Stomach (tissue), 8 donors: ENCODE measurements at regions not wholly inside any gene's neighbourhood (a gene's known extent, or its start where the extent isn't known, plus 50 kb on each side); places are given as distances from the start of the nearest gene placed in this dataset.

Source experiments
- DNase-seq, 2 donors: peaks; one replicate each; pipeline versions ENCODE4 v3.0.0 to v3.0.0-alpha.2; 2013 to 2019
- H3K27ac ChIP-seq, 5 donors: fragments of 200-600 bp in 4 of 5; sonication (generic) in 4 of 5; one replicate each; pipeline ENCODE4 v1.5.1; 2013 to 2019; ENCODE audit warnings: mild to moderate bottlenecking in 1 of 5, moderate library complexity in 1 of 5
- H3K27me3 ChIP-seq, 3 donors: fragments of 200-600 bp; sonication (generic); one replicate each; pipeline ENCODE4 v1.5.1; 2017 to 2019; ENCODE audit warnings: mixed run types in 1 of 3
- H3K36me3 ChIP-seq, 4 donors: fragments of 200-600 bp; sonication (generic); 1 replicate in 3 of 4; 2 replicates in 1 of 4; pipeline ENCODE4 v1.5.1; 2016 to 2019
- H3K4me1 ChIP-seq, 4 donors: fragments of 200-600 bp; sonication (generic); one replicate each; pipeline ENCODE4 v1.5.1; 2016 to 2019
- H3K4me3 ChIP-seq, 4 donors: fragments of 200-600 bp; sonication (generic) in 3 of 4; one replicate each; pipeline ENCODE4 v1.5.1; 2016 to 2019; ENCODE audit warnings: mild to moderate bottlenecking in 1 of 4
- H3K9me3 ChIP-seq, 4 donors: fragments of 200-600 bp; sonication (generic); one replicate each; pipeline ENCODE4 v1.5.1; 2016 to 2019
- EP300 ChIP-seq: sonication (generic); formaldehyde crosslinking; IDR thresholded peaks from one replicate; pipeline ENCODE4 v1.6.1; 2017; ENCODE audit warnings: antibody characterized with exemption
- POLR2A ChIP-seq, 4 donors: fragments of 450-650 bp; IDR thresholded peaks; one replicate each; pipeline ENCODE4 v1.6.1; 2016; ENCODE audit warnings: antibody characterized with exemption in 4 of 4, control low read depth in 2 of 4, mild to moderate bottlenecking in 1 of 4, moderate library complexity in 1 of 4
- POLR2AphosphoS5 ChIP-seq, 3 donors: sonication (generic); formaldehyde crosslinking; IDR thresholded peaks; one replicate each; pipeline ENCODE4 v1.6.1; 2016; ENCODE audit warnings: antibody characterized with exemption in 3 of 3
- WGBS, 5 donors: extraction: QIAGEN DNeasy Blood & Tissue Kit in 3 of 5; methylation state at CpG; one replicate each; pipeline versions ENCODE4 v1.1.5 to v1.1.7; 2013 to 2018; 5-methylcytosine and 5-hydroxymethylcytosine counted together
- intact Hi-C: fragments of 100-400 bp; cut with DNase I; formaldehyde crosslinking; loops from one replicate; pipeline ENCODE4 v1.15.1; 2023; ENCODE audit warnings: low total_unique reads
- TF ChIP-seq, protein P1 (sequence below), 7 experiments: fragments of 450-650 bp in 4 of 7; fragments of 200-600 bp in 3 of 7; sonication (generic) in 3 of 7; IDR thresholded peaks; one replicate each; pipeline ENCODE4 v1.5.1; 2016 to 2019; ENCODE audit warnings: antibody characterized with exemption in 7 of 7, control low read depth in 2 of 7, mild to moderate bottlenecking in 1 of 7
- donor health status: healthy with polysubstance abuse.
- donor health status: Bipolar disorder and iron deficiency.
- donor health status: healthy.

DNA sequence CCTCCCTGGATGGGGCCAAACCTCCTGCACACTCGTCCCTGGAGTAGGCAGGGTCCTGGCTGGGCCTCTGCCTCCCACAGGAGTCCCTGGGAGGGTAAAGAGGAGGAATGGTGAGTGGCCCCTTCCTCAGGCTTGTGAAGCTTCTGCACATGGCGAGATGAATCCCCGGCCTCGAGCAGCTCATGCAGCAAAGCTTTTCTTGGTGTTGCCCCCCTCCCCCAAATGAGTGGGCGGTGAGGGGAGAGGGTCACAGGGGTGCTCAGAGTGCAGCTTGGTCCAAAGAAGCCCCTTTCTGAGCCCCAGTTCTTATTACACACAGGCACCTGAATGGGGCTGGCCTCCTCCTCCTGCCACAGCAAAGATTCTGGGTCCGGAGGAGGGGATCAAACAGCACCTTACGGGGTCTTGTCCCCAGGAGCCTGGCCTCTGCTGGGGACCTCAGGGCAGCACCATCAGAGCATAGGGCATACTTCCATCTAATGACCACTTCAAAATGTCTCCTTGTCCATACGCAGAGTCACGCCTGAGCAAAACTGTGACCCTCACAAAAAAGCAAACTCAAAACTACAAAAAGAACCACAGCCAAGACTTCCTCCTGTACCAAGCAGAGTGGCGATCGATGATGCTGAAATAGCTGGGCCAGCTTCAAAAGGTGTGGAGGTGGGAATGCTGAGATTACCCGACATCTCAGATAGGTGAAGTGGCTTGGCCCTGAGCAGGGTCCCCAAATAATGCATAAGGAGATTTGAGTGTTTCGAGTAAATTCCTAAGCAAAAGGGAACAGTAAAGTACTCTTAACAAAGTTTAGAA lies 148.4 kb upstream of the TWIST2 start:
- WGBS, 5 donors: 78 to 89% (median 86%) methylated on average over 6 to 13 of the region's 13 CpGs
- no peak for DNase-seq
- H3K4me1 ChIP-seq: peaks cover 0 to 29% (median 6%) of the 10 kb centered on the region in 4 donors
- H3K27ac ChIP-seq: peak overlapping the region in 1 of 5 donors; percentile 18
- TF ChIP-seq POLR2AphosphoS5 (IDR thresholded peaks at IDR 0.05) (no peak), EP300 (no peak), POLR2A (IDR thresholded peaks at IDR 0.05) (no peak)
- TF ChIP-seq, protein P1, sequence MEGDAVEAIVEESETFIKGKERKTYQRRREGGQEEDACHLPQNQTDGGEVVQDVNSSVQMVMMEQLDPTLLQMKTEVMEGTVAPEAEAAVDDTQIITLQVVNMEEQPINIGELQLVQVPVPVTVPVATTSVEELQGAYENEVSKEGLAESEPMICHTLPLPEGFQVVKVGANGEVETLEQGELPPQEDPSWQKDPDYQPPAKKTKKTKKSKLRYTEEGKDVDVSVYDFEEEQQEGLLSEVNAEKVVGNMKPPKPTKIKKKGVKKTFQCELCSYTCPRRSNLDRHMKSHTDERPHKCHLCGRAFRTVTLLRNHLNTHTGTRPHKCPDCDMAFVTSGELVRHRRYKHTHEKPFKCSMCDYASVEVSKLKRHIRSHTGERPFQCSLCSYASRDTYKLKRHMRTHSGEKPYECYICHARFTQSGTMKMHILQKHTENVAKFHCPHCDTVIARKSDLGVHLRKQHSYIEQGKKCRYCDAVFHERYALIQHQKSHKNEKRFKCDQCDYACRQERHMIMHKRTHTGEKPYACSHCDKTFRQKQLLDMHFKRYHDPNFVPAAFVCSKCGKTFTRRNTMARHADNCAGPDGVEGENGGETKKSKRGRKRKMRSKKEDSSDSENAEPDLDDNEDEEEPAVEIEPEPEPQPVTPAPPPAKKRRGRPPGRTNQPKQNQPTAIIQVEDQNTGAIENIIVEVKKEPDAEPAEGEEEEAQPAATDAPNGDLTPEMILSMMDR (IDR thresholded peaks at IDR 0.05): no peak
- intact Hi-C loops: no loop called here
- H3K4me3 ChIP-seq: no peak overlapping the region
- no peaks in the 10 kb centered on the region for H3K36me3 ChIP-seq
- no peaks in the 10 kb centered on the region for H3K27me3 ChIP-seq
- no peaks in the 10 kb centered on the region for H3K9me3 ChIP-seq

- intact Hi-C loops: no loop called here
- no peaks in the 10 kb centered on the region for H3K9me3 ChIP-seq
- peaks cover 0 to 24% (median 3%) of the 10 kb centered on the region in 4 donors for H3K4me1 ChIP-seq
- no peaks in the 10 kb centered on the region for H3K36me3 ChIP-seq
- H3K27me3 ChIP-seq: no peaks in the 10 kb centered on the region
- peak in 1 of 2 donors; percentile 32 for DNase-seq
- no peak overlapping the region for H3K4me3 ChIP-seq
- no peak for TF ChIP-seq EP300
- TF ChIP-seq POLR2A (IDR thresholded peaks at IDR 0.05): no peak
- no peak for TF ChIP-seq POLR2AphosphoS5 (IDR thresholded peaks at IDR 0.05)
- TF ChIP-seq, protein P1 (IDR thresholded peaks at IDR 0.05): no peak
- 38 to 57% (median 47%) methylated on average over 11 of the region's 11 CpGs for WGBS, 5 donors
- peak overlapping the region in 1 of 5 donors; percentile 1 for H3K27ac ChIP-seq
Observed at GRCh38 chr2:238700117-238700457, 147.8 kb upstream of the TWIST2 start.

- Histone ChIP-seq H3K27ac (peak overlapping the region in 1 of 5 donors; percentile 29), H3K36me3 (no peaks in the 10 kb centered on the region), H3K4me3 (no peak overlapping the region), H3K4me1 (peaks cover 0 to 18% (median 0%) of the 10 kb centered on the region in 4 donors), H3K9me3 (no peaks in the 10 kb centered on the region), H3K27me3 (no peaks in the 10 kb centered on the region)
- DNase-seq: no peak
- TF ChIP-seq, protein P1 (IDR thresholded peaks at IDR 0.05): no peak
- TF ChIP-seq POLR2A (IDR thresholded peaks at IDR 0.05): no peak
- no peak for TF ChIP-seq POLR2AphosphoS5 (IDR thresholded peaks at IDR 0.05)
- TF ChIP-seq EP300: no peak
- intact Hi-C loops: no loop called here
- 71 to 89% (median 76%) methylated on average over 8 to 11 of the region's 11 CpGs for WGBS, 5 donors
Observed at GRCh38 chr2:238700506-238701340, 147.2 kb upstream of the TWIST2 start.

DNA sequence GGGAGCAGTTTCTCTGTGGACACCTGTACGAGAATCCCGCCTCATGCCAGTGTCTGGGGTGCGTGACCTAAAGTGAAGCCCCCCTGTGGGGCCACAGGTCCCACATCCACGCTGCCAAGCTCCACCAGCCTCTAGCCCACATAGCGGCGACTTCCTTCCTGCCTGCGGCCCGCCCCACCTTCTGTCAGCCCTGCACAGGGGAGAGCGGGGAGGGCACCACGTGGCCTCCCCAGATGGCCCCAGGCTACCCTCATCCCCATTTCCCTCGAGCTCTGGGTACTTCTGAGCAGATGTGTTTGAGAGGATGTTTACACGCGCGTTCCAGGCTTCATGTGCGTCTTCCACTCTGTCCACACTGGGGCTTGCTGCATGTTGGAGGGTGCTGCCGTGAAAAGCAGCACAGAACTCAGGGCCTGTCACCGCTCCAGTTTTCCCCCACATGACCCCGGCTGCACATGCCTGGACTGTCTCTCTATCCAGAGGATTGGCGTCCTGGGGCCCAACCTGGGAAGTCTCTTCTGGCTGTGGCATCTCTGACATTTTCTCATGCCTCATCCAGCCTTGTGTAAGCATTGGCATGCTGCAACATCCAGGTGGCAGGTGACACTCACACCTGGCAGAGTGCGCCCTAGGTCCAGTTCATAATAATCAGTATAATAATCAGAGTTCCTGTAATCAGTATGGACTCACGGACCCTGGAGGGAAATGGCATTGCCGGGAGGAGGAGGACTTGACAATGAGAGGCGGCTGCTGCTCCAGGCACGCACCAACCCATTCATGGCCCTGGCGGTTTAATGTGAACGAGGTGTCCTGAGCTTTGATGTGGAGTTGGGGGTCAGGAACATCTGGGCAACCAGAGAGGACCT lies 146.3 kb upstream of the TWIST2 start:
- Histone ChIP-seq H3K36me3 (no peaks in the 10 kb centered on the region), H3K4me3 (no peak overlapping the region), H3K9me3 (no peaks in the 10 kb centered on the region), H3K4me1 (peaks cover 0 to 9% (median 0%) of the 10 kb centered on the region in 4 donors), H3K27ac (peak overlapping the region in 1 of 5 donors; percentile 29), H3K27me3 (no peaks in the 10 kb centered on the region)
- intact Hi-C loops: no loop called here
- TF ChIP-seq POLR2A (IDR thresholded peaks at IDR 0.05) (no peak), POLR2AphosphoS5 (IDR thresholded peaks at IDR 0.05) (no peak), EP300 (no peak)
- TF ChIP-seq, protein P1 (IDR thresholded peaks at IDR 0.05): no peak
- peak in 1 of 2 donors; percentile 29 for DNase-seq
- 70 to 80% (median 73%) methylated on average over 25 to 26 of the region's 26 CpGs for WGBS, 5 donors
